Natural killer cell (primary cell): ENCODE measurements at regions not wholly inside any gene's neighbourhood (a gene's known extent, or its start where the extent isn't known, plus 50 kb on each side); places are given as distances from the start of the nearest gene placed in this dataset.

Source experiments
- ATAC-seq, 3 donors: fragments of 150-1000 bp in 2 of 3; fragments of 200-7000 bp in 1 of 3; cut with Tn5 transposase; 1 replicate in 1 of 3; 2 replicates in 2 of 3; pipeline ENCODE4 v1.10.0; 2021; ENCODE audit warnings: mild to moderate bottlenecking in 2 of 3, moderate library complexity in 2 of 3
- DNase-seq, 2 donors: peaks; one replicate each; pipeline versions ENCODE4 v3.0.0 to v3.0.0-alpha.2; 2013 to 2021; ENCODE audit warnings: mixed read lengths in 1 of 2
- H3K27ac ChIP-seq: one replicate; pipeline ENCODE4 v1.5.1; 2013; ENCODE audit warnings: mild to moderate bottlenecking, low read length
- H3K27me3 ChIP-seq: one replicate; pipeline ENCODE4 v1.6.1; 2013; ENCODE audit warnings: low read length; ENCODE audit not compliant: control insufficient read depth, insufficient read depth
- H3K36me3 ChIP-seq: one replicate; pipeline ENCODE4 v1.6.1; 2013; ENCODE audit warnings: low read length; ENCODE audit not compliant: control insufficient read depth, insufficient read depth
- H3K4me1 ChIP-seq: one replicate; pipeline ENCODE4 v1.6.1; 2013; ENCODE audit warnings: low read length; ENCODE audit not compliant: control insufficient read depth, insufficient read depth
- H3K4me3 ChIP-seq: one replicate; pipeline ENCODE4 v1.5.1; 2013; ENCODE audit warnings: low read length
- H3K9me3 ChIP-seq: one replicate; pipeline ENCODE4 v1.6.1; 2013; ENCODE audit warnings: low read length; ENCODE audit not compliant: control insufficient read depth, insufficient read depth
- H3K27ac Mint-ChIP-seq, 2 donors: one replicate each; pipeline ENCODE4 v1.8.0; 2022; ENCODE audit warnings: mild to moderate bottlenecking in 2 of 2, mixed read lengths in 2 of 2, moderate library complexity in 1 of 2
- H3K27me3 Mint-ChIP-seq, 2 donors: one replicate each; pipeline ENCODE4 v1.8.0; 2022; ENCODE audit warnings: low read depth in 2 of 2, mixed read lengths in 2 of 2
- H3K36me3 Mint-ChIP-seq: one replicate; pipeline ENCODE4 v1.8.0; 2022; ENCODE audit warnings: mixed read lengths
- H3K4me1 Mint-ChIP-seq, 2 donors: one replicate each; pipeline ENCODE4 v1.8.0; 2022; ENCODE audit warnings: mixed read lengths in 2 of 2
- H3K4me3 Mint-ChIP-seq: one replicate; pipeline ENCODE4 v1.8.0; 2022; ENCODE audit warnings: mild to moderate bottlenecking, moderate library complexity, mixed read lengths
- H3K9me3 Mint-ChIP-seq, 2 donors: one replicate each; pipeline ENCODE4 v1.8.0; 2022; ENCODE audit warnings: mixed read lengths in 2 of 2
- CTCF ChIP-seq: fragments of 200-600 bp; IDR thresholded peaks from one replicate; pipeline ENCODE4 v1.8.0; 2022; ENCODE audit warnings: antibody characterized with exemption
- WGBS: methylation state at CpG from one replicate; pipeline ENCODE4 v1.1.7; 2013; ENCODE audit warnings: missing lambda C conversion rate; ENCODE audit not compliant: insufficient coverage; 5-methylcytosine and 5-hydroxymethylcytosine counted together
- intact Hi-C: fragments of 100-400 bp; cut with micrococcal nuclease; formaldehyde crosslinking; loops from one replicate; pipeline ENCODE4 v1.14.2; 2022

GRCh38 chr10:123378302-123378701 lies 224.1 kb downstream of the BUB3 start:
- no peaks in the 10 kb centered on the region for H3K4me1 Mint-ChIP-seq
- no peaks in the 10 kb centered on the region for H3K36me3 Mint-ChIP-seq
- WGBS: 89% methylated on average over 2 of the region's 2 CpGs
- no peak for ATAC-seq
- Histone ChIP-seq H3K36me3 (no peaks in the 10 kb centered on the region), H3K9me3 (no peaks in the 10 kb centered on the region), H3K27me3 (no peaks in the 10 kb centered on the region), H3K4me3 (no peak overlapping the region), H3K4me1 (no peaks in the 10 kb centered on the region), H3K27ac (no peak overlapping the region)
- no peak for DNase-seq
- H3K4me3 Mint-ChIP-seq: no peak overlapping the region
- no peak for TF ChIP-seq CTCF
- peaks cover 3 to 13% of the 10 kb centered on the region in 2 donors for H3K27me3 Mint-ChIP-seq
- no peak overlapping the region for H3K27ac Mint-ChIP-seq
- intact Hi-C loops: no loop called here
- H3K9me3 Mint-ChIP-seq: no peaks in the 10 kb centered on the region

GRCh38 chr10:123379156-123379555 lies 225.0 kb downstream of the BUB3 start:
- TF ChIP-seq CTCF: no peak
- H3K27me3 ChIP-seq: no peaks in the 10 kb centered on the region
- ATAC-seq: no peak
- intact Hi-C loops: no loop called here
- H3K27me3 Mint-ChIP-seq: peaks cover 8 to 12% of the 10 kb centered on the region in 2 donors
- H3K36me3 ChIP-seq: no peaks in the 10 kb centered on the region
- 57% methylated on average over 5 of the region's 5 CpGs for WGBS
- H3K9me3 ChIP-seq: no peaks in the 10 kb centered on the region
- no peak overlapping the region for H3K4me3 Mint-ChIP-seq
- H3K27ac Mint-ChIP-seq: no peak overlapping the region
- no peak overlapping the region for H3K4me3 ChIP-seq
- H3K4me1 Mint-ChIP-seq: no peaks in the 10 kb centered on the region
- no peak for DNase-seq
- H3K36me3 Mint-ChIP-seq: no peaks in the 10 kb centered on the region
- H3K27ac ChIP-seq: no peak overlapping the region
- H3K9me3 Mint-ChIP-seq: no peaks in the 10 kb centered on the region
- H3K4me1 ChIP-seq: no peaks in the 10 kb centered on the region

DNA sequence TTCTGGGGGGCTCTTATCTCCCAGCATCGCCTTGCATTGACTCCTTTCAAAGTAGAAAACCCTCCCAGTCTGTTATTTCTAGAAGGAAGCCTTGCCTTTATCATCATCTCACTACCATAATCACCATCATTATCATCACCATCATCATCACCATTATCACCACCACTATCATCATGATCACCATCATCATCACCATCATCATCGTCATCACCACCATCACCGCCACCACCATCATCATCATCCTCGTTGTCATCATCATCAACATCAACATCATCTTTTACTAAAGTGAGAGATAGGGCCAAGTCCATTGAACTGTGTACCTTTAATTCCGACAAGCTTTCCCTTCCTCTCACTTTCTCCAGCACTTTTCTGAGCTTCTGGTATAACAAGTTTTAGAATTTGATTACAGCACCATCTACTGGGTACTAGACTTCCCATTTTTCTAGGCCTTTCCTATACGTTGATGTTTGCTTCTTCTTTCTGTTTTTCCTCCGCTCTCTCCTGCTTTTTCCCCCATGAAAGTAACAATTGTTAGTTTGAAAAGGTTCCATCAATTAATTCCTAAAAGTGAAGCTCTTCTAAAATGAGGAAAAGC lies 226.4 kb downstream of the BUB3 start:
- ATAC-seq: no peak
- peak in 1 of 2 donors; percentile 34 for DNase-seq
- 67% methylated on average over 7 of the region's 7 CpGs for WGBS
- no peaks in the 10 kb centered on the region for H3K36me3 ChIP-seq
- H3K4me3 ChIP-seq: no peak overlapping the region
- H3K4me1 Mint-ChIP-seq: no peaks in the 10 kb centered on the region
- no peaks in the 10 kb centered on the region for H3K36me3 Mint-ChIP-seq
- H3K27ac Mint-ChIP-seq: no peak overlapping the region
- H3K9me3 Mint-ChIP-seq: no peaks in the 10 kb centered on the region
- no peaks in the 10 kb centered on the region for H3K4me1 ChIP-seq
- peaks cover 3% of the 10 kb centered on the region for H3K9me3 ChIP-seq
- no peak overlapping the region for H3K27ac ChIP-seq
- intact Hi-C loops: no loop called here
- peaks cover 8 to 14% of the 10 kb centered on the region in 2 donors for H3K27me3 Mint-ChIP-seq
- H3K4me3 Mint-ChIP-seq: no peak overlapping the region
- no peaks in the 10 kb centered on the region for H3K27me3 ChIP-seq
- TF ChIP-seq CTCF: no peak

DNA sequence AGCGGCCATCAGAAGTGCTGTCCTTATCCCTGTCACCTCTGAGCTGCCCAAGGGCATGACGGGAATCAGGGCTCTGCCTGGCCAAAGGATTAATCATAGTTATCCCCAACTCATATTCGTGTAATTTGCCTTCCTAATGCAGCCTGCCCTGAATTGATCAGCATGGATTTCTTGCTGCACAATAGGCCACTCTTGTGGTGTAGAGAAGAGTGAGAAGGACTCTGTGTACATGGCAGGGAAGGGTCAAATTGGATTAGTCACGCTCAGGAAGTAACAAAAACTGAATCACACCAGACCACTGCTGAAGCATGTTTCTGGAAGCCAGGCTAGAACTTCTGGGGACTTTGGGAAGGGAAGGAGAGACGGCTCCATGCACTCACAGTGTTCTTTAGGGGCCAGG lies 227.0 kb downstream of the BUB3 start:
- no peaks in the 10 kb centered on the region for H3K4me1 ChIP-seq
- Mint-ChIP-seq H3K4me1 (no peaks in the 10 kb centered on the region), H3K4me3 (no peak overlapping the region), H3K9me3 (no peaks in the 10 kb centered on the region), H3K36me3 (no peaks in the 10 kb centered on the region), H3K27ac (no peak overlapping the region), H3K27me3 (peaks cover 8 to 14% of the 10 kb centered on the region in 2 donors)
- no peak overlapping the region for H3K4me3 ChIP-seq
- no peak overlapping the region for H3K27ac ChIP-seq
- no peaks in the 10 kb centered on the region for H3K27me3 ChIP-seq
- no peak for DNase-seq
- H3K9me3 ChIP-seq: peaks cover 5% of the 10 kb centered on the region
- no peak for TF ChIP-seq CTCF
- WGBS: 84% methylated on average over 5 of the region's 5 CpGs
- intact Hi-C loops: no loop called here
- no peak for ATAC-seq
- H3K36me3 ChIP-seq: no peaks in the 10 kb centered on the region
